Activated T-cell treated with anti-CD3 and anti-CD28 coated beads for 48 hours (primary cell): ENCODE measurements at regions not wholly inside any gene's neighbourhood (a gene's known extent, or its start where the extent isn't known, plus 50 kb on each side); places are given as distances from the start of the nearest gene placed in this dataset.

Experiments used
- DNase-seq: peaks from one replicate; pipeline ENCODE4 v3.0.0-alpha.2; 2020; ENCODE audit warnings: low read depth

- DNase-seq: no peak
These were observed 59.4 kb upstream of the AHR start for GRCh38 chr7:17239046-17239445.

GRCh38 chr7:17239683-17240521 is 58.5 kb upstream of the AHR start:
- DNase-seq: no peak

- DNase-seq: no peak
These were observed 55.9 kb upstream of the AHR start for GRCh38 chr7:17242504-17242903.

GRCh38 chr7:17244786-17245185 is 53.7 kb upstream of the AHR start:
- no peak for DNase-seq

- no peak for DNase-seq
These were observed 51.1 kb upstream of the AHR start for GRCh38 chr7:17247357-17247756.

GRCh38 chr7:17248527-17248926 is 49.9 kb upstream of the AHR start:
- DNase-seq: no peak
